Parathyroid adenoma (tissue), 2 donors: ENCODE measurements at regions not wholly inside any gene's neighbourhood (a gene's known extent, or its start where the extent isn't known, plus 50 kb on each side); places are given as distances from the start of the nearest gene placed in this dataset.
"Not testable (repeated sequence)": the region's sequence is repeated elsewhere in the genome, so short reads cannot be mapped to it uniquely, and the experiment has no call there.

ENCODE experiments used
- H2AFZ ChIP-seq: fragments of 300-600 bp; sonication (generic); one replicate; pipeline ENCODE4 v1.7.0; 2017; ENCODE audit warnings: antibody characterized with exemption, mild to moderate bottlenecking
- H3K27ac ChIP-seq: fragments of 300-600 bp; sonication (generic); one replicate; pipeline ENCODE4 v1.7.0; 2017
- H3K27me3 ChIP-seq: fragments of 300-600 bp; sonication (generic); one replicate; pipeline ENCODE4 v1.7.0; 2017; ENCODE audit warnings: low read length; ENCODE audit not compliant: control insufficient read depth, insufficient read depth
- H3K36me3 ChIP-seq: fragments of 300-600 bp; sonication (generic); one replicate; pipeline ENCODE4 v1.7.0; 2017; ENCODE audit warnings: low read length; ENCODE audit not compliant: control insufficient read depth, insufficient read depth
- H3K4me1 ChIP-seq: fragments of 300-600 bp; sonication (generic); one replicate; pipeline ENCODE4 v1.7.0; 2017; ENCODE audit warnings: control low read depth
- H3K4me2 ChIP-seq: fragments of 300-600 bp; sonication (generic); one replicate; pipeline ENCODE4 v1.7.0; 2017; ENCODE audit warnings: low read length
- H3K4me3 ChIP-seq: fragments of 300-600 bp; sonication (generic); one replicate; pipeline ENCODE4 v1.7.0; 2017; ENCODE audit warnings: low read depth, low read length
- H3K79me2 ChIP-seq: fragments of 300-600 bp; sonication (generic); one replicate; pipeline ENCODE4 v1.7.0; 2017; ENCODE audit warnings: control low read depth
- H3K9ac ChIP-seq: fragments of 300-600 bp; sonication (generic); one replicate; pipeline ENCODE4 v1.7.0; 2017; ENCODE audit warnings: mild to moderate bottlenecking
- H3K9me3 ChIP-seq: fragments of 300-600 bp; sonication (generic); one replicate; pipeline ENCODE4 v1.7.0; 2017; ENCODE audit warnings: low read length; ENCODE audit not compliant: control insufficient read depth
- TF ChIP-seq, protein P1 (sequence below): fragments of 300-600 bp; sonication (generic); IDR thresholded peaks from one replicate; pipeline ENCODE4 v1.7.0; 2017; ENCODE audit warnings: antibody characterized with exemption, mild to moderate bottlenecking
- donor health status: primary hyperparathyroidism.

DNA sequence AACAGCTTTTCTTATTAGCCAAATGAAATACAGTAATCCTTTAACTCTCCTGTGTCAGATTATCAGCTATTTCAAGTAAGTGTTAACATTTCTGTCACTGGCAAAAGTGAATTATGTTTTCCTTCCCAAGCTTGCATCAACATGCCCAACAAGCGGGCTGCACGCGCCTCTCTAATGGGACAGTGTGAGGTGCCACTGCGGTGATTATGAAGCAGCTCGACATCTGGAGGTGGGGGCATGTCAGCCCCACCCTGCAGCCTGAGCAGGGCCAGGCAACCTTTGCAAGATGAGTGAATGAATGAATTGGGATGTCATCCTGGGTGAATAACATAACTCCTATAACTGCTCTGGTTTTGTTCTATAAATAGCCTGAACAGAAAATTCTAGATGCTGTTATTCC is 301.4 kb downstream of the ZNF326 start:
- Histone ChIP-seq H3K4me1 (no peaks in the 10 kb centered on the region), H3K27me3 (no peaks in the 10 kb centered on the region), H3K9ac (no peak overlapping the region), H2AFZ (no peak overlapping the region), H3K79me2 (no peaks in the 10 kb centered on the region), H3K4me2 (no peak overlapping the region), H3K27ac (no peak overlapping the region), H3K4me3 (no peak overlapping the region), H3K9me3 (no peaks in the 10 kb centered on the region), H3K36me3 (no peaks in the 10 kb centered on the region)
- TF ChIP-seq, protein P1, sequence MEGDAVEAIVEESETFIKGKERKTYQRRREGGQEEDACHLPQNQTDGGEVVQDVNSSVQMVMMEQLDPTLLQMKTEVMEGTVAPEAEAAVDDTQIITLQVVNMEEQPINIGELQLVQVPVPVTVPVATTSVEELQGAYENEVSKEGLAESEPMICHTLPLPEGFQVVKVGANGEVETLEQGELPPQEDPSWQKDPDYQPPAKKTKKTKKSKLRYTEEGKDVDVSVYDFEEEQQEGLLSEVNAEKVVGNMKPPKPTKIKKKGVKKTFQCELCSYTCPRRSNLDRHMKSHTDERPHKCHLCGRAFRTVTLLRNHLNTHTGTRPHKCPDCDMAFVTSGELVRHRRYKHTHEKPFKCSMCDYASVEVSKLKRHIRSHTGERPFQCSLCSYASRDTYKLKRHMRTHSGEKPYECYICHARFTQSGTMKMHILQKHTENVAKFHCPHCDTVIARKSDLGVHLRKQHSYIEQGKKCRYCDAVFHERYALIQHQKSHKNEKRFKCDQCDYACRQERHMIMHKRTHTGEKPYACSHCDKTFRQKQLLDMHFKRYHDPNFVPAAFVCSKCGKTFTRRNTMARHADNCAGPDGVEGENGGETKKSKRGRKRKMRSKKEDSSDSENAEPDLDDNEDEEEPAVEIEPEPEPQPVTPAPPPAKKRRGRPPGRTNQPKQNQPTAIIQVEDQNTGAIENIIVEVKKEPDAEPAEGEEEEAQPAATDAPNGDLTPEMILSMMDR, result no peak

DNA sequence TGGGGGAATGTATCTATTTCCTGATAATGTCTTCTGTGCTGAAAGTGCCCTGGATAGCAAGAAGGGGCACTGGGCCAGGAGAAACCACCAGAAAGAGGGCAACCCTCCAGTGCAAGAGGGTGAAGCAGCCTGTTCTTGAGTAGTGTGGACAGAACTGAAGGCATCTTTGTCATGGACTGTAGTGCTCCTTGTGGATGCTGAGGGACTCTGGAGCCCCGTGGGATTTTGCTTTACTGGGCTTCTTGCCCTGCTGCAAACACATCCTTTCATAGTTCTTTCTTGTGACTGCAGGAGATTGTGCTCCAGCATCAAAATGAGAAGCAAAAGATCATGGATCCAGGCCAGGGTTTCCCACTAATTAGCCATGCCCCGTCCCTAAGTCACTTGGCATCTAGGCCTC is 300.6 kb downstream of the ZNF326 start:
- no peak overlapping the region for H2AFZ ChIP-seq
- no peaks in the 10 kb centered on the region for H3K36me3 ChIP-seq
- no peak overlapping the region for H3K4me3 ChIP-seq
- no peaks in the 10 kb centered on the region for H3K4me1 ChIP-seq
- H3K27ac ChIP-seq, result no peak overlapping the region
- H3K27me3 ChIP-seq, result no peaks in the 10 kb centered on the region
- H3K4me2 ChIP-seq, result no peak overlapping the region
- TF ChIP-seq, protein P1, result no peak
- no peak overlapping the region for H3K9ac ChIP-seq
- no peaks in the 10 kb centered on the region for H3K9me3 ChIP-seq
- no peaks in the 10 kb centered on the region for H3K79me2 ChIP-seq

DNA sequence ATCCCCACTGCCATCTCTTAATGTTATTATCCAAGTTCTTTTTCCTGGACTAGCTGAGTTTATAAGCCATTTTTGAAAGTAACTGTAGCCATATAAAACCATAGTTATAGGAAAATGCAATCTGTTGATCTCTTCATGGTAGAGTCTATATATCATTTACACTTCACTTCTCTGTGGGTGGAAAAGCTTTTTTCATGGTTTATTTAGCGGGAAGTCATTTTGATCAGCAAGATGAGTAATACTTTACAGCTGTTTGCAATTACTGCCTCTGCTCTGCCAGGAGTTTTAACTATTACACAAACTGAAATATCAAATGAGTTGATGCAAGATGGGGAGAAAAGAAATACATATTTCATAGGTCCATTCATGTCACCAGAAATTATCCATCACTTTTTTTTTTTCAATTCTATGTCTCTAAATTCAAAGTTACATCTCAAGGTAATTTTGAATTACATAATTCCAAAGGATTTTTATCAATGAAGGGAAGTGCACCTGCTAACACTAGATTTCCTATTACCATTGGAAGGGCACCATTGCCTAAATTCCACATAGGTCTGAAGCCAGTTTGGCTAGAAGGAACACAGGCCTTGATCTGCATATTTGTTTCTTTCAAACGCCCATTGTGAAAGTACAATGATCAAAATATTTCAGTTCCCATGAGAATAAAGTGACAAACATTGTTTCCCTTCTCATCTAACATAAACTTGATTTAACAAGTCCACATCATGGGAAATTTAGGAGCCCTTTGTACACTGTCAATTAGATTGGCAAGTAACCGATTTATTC is 296.7 kb downstream of the ZNF326 start:
- no peaks in the 10 kb centered on the region for H3K27me3 ChIP-seq
- no peak overlapping the region for H3K4me3 ChIP-seq
- no peaks in the 10 kb centered on the region for H3K36me3 ChIP-seq
- H2AFZ ChIP-seq, result no peak overlapping the region
- no peaks in the 10 kb centered on the region for H3K4me1 ChIP-seq
- H3K9me3 ChIP-seq, result no peaks in the 10 kb centered on the region
- H3K9ac ChIP-seq, result no peak overlapping the region
- TF ChIP-seq, protein P1, result no peak
- H3K79me2 ChIP-seq, result no peaks in the 10 kb centered on the region
- H3K27ac ChIP-seq, result no peak overlapping the region
- no peak overlapping the region for H3K4me2 ChIP-seq

DNA sequence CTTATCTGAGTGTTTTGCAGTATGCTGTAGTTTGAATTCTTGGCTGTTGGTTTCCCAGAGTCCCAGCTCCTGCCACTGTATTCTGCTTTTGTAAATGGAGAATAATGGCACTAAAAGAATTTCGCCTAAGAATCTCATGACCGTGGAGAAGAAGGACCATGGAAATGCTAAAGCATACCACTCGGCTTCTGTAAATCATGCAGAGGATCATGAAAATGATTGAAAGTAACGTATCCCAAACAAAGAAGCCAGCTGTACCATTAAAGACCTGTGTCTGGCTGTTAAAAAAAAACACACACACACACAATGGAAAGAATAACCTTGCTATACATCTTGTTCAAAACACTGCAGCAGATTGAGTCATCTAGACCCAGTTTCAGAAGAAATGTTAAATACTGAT is 287.9 kb downstream of the ZNF326 start:
- H3K9me3 ChIP-seq, result no peaks in the 10 kb centered on the region
- no peaks in the 10 kb centered on the region for H3K4me1 ChIP-seq
- H3K27me3 ChIP-seq, result no peaks in the 10 kb centered on the region
- no peaks in the 10 kb centered on the region for H3K79me2 ChIP-seq
- no peak overlapping the region for H3K27ac ChIP-seq
- TF ChIP-seq, protein P1, result no peak
- H3K36me3 ChIP-seq, result no peaks in the 10 kb centered on the region
- no peak overlapping the region for H3K4me3 ChIP-seq
- H3K9ac ChIP-seq, result no peak overlapping the region
- H3K4me2 ChIP-seq, result no peak overlapping the region
- H2AFZ ChIP-seq, result no peak overlapping the region

DNA sequence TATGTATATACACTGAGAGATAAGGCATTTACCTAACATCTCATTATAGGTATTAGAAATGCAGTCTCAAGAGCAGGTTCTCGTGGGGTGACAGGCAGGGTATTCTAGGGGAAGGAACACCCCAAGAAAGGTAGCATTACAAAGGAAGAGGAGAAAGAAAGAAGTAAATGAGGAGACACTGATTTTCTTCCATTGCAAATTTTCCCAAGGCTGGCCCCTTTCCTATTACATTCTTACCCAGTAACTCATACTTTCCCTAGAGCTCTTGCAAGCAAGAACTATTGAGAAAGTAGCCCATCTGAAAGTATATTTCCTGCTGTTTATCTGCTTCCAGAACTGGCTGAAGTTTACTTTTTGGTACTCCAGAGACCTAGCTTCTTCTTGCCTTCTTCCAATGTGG is 287.0 kb downstream of the ZNF326 start:
- H3K4me3 ChIP-seq, H3K4me1 ChIP-seq, H3K27ac ChIP-seq, H3K27me3 ChIP-seq, H3K4me2 ChIP-seq, H3K36me3 ChIP-seq, H3K9ac ChIP-seq, H2AFZ ChIP-seq, H3K79me2 ChIP-seq, H3K9me3 ChIP-seq: not testable (repeated sequence)
